Hepatocyte (in vitro differentiated cells): ENCODE measurements at regions not wholly inside any gene's neighbourhood (a gene's known extent, or its start where the extent isn't known, plus 50 kb on each side); places are given as distances from the start of the nearest gene placed in this dataset.
"Not testable (repeated sequence)": the region's sequence is repeated elsewhere in the genome, so short reads cannot be mapped to it uniquely, and the experiment has no call there.

Experiments
- DNase-seq: peaks from one replicate; pipeline ENCODE4 v3.0.0-alpha.2; 2016; ENCODE audit warnings: low spot score
- H2AFZ ChIP-seq: fragments of 200-600 bp; sonication (generic); 2 replicates; pipeline ENCODE4 v1.6.0; 2016; ENCODE audit warnings: antibody characterized with exemption, mild to moderate bottlenecking
- H3K27ac ChIP-seq: fragments of 200-600 bp; sonication (generic); 2 replicates; pipeline ENCODE4 v1.5.1; 2016; ENCODE audit warnings: mild to moderate bottlenecking
- H3K27me3 ChIP-seq: fragments of 200-600 bp; sonication (generic); 2 replicates; pipeline ENCODE4 v1.6.1; 2016
- H3K36me3 ChIP-seq: fragments of 200-600 bp; sonication (generic); replicated peaks from 2 replicates; pipeline ENCODE4 v1.5.1; 2016; ENCODE audit warnings: low read depth; ENCODE audit not compliant: insufficient read depth
- H3K4me1 ChIP-seq: fragments of 200-600 bp; sonication (generic); 2 replicates; pipeline ENCODE4 v1.5.1; 2016; ENCODE audit warnings: mild to moderate bottlenecking, moderate library complexity; ENCODE audit not compliant: insufficient read depth
- H3K4me2 ChIP-seq: fragments of 200-600 bp; sonication (generic); 2 replicates; pipeline ENCODE4 v1.6.0; 2016
- H3K4me3 ChIP-seq: fragments of 200-600 bp; sonication (generic); 2 replicates; pipeline ENCODE4 v1.5.1; 2016; ENCODE audit warnings: mild to moderate bottlenecking
- H3K79me2 ChIP-seq: fragments of 200-600 bp; sonication (generic); 2 replicates; pipeline ENCODE4 v1.6.0; 2017; ENCODE audit warnings: mild to moderate bottlenecking
- H3K9me2 ChIP-seq: fragments of 200-600 bp; sonication (generic); replicated peaks from 2 replicates; pipeline ENCODE4 v1.6.0; 2017; ENCODE audit warnings: mild to moderate bottlenecking; ENCODE audit not compliant: insufficient read depth
- H3K9me3 ChIP-seq: fragments of 200-600 bp; sonication (generic); 2 replicates; pipeline ENCODE4 v1.5.1; 2016; ENCODE audit warnings: low read depth, mild to moderate bottlenecking
- H4K20me1 ChIP-seq: fragments of 200-600 bp; sonication (generic); 2 replicates; pipeline ENCODE4 v1.6.0; 2016; ENCODE audit warnings: mild to moderate bottlenecking; ENCODE audit not compliant: insufficient read depth, poor library complexity, severe bottlenecking
- EZH2 ChIP-seq: fragments of 200-600 bp; sonication (generic); IDR thresholded peaks from 2 replicates; pipeline ENCODE4 v1.6.1; 2016; ENCODE audit warnings: antibody characterized with exemption, mild to moderate bottlenecking, borderline replicate concordance
- EZH2phosphoT487 ChIP-seq: fragments of 200-600 bp; sonication (generic); IDR thresholded peaks from one replicate; pipeline ENCODE4 v1.6.1; 2018; ENCODE audit warnings: antibody characterized with exemption, mild to moderate bottlenecking, low read depth, moderate library complexity; ENCODE audit not compliant: unreplicated experiment, severe bottlenecking
- WGBS: methylation state at CpG from one replicate; pipeline ENCODE4 v1.1.6; 2016; ENCODE audit warnings: low lambda C conversion rate; ENCODE audit errors: missing lambda C conversion rate; 5-methylcytosine and 5-hydroxymethylcytosine counted together
- TF ChIP-seq, protein P1 (sequence below): fragments of 200-600 bp; sonication (generic); IDR thresholded peaks from 2 replicates; pipeline ENCODE4 v1.5.1; 2016; ENCODE audit warnings: antibody characterized with exemption, mild to moderate bottlenecking; ENCODE audit not compliant: poor library complexity

GRCh38 chr6:11934638-11935037 lies 77.5 kb upstream of the HIVEP1 start:
- TF ChIP-seq EZH2 (no peak), EZH2phosphoT487 (no peak)
- TF ChIP-seq, protein P1, sequence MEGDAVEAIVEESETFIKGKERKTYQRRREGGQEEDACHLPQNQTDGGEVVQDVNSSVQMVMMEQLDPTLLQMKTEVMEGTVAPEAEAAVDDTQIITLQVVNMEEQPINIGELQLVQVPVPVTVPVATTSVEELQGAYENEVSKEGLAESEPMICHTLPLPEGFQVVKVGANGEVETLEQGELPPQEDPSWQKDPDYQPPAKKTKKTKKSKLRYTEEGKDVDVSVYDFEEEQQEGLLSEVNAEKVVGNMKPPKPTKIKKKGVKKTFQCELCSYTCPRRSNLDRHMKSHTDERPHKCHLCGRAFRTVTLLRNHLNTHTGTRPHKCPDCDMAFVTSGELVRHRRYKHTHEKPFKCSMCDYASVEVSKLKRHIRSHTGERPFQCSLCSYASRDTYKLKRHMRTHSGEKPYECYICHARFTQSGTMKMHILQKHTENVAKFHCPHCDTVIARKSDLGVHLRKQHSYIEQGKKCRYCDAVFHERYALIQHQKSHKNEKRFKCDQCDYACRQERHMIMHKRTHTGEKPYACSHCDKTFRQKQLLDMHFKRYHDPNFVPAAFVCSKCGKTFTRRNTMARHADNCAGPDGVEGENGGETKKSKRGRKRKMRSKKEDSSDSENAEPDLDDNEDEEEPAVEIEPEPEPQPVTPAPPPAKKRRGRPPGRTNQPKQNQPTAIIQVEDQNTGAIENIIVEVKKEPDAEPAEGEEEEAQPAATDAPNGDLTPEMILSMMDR, result no peak

DNA sequence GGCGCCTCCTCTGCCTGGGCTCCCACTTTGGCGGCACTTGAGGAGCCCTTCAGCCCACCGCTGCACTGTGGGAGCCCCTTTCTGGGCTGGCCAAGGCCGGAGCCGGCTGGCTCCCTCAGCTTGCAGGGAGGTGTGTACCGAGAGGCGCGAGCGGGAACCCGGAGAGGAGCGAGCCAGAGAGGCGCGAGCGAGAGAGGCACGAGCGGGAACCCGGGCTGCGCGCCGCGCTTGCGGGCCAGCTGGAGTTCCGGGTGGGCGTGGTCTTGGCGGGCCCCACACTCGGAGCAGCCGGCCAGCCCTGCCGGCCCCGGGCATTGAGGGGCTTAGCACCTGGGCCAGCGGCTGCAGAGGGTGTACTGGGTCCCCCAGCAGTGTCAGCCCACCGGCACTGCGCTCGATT lies 79.2 kb upstream of the HIVEP1 start:
- H3K27me3 ChIP-seq, H3K9me3 ChIP-seq, DNase-seq, H3K36me3 ChIP-seq, H3K9me2 ChIP-seq, H3K4me1 ChIP-seq, H3K4me2 ChIP-seq, H4K20me1 ChIP-seq, H3K27ac ChIP-seq, H3K4me3 ChIP-seq, H3K79me2 ChIP-seq, H2AFZ ChIP-seq: not testable (repeated sequence)
- WGBS, result 99% methylated on average over 25 of the region's 33 CpGs

More at GRCh38 chr6:11934638-11935037, 77.5 kb upstream of the HIVEP1 start:
- H3K4me3 ChIP-seq, result no peak overlapping the region
- H3K4me1 ChIP-seq, result no peaks in the 10 kb centered on the region
- H3K9me3 ChIP-seq, result no peaks in the 10 kb centered on the region
- no peaks in the 10 kb centered on the region for H4K20me1 ChIP-seq
- 82% methylated on average over 6 of the region's 6 CpGs for WGBS
- H3K27ac ChIP-seq, result peak overlapping the region; percentile 60
- H3K79me2 ChIP-seq, result no peaks in the 10 kb centered on the region
- H3K36me3 ChIP-seq, result no peaks in the 10 kb centered on the region
- no peak for DNase-seq
- no peak overlapping the region for H3K4me2 ChIP-seq
- H3K9me2 ChIP-seq, result no peaks in the 10 kb centered on the region
- H2AFZ ChIP-seq, result peak overlapping the region; percentile 34
- no peaks in the 10 kb centered on the region for H3K27me3 ChIP-seq

DNA sequence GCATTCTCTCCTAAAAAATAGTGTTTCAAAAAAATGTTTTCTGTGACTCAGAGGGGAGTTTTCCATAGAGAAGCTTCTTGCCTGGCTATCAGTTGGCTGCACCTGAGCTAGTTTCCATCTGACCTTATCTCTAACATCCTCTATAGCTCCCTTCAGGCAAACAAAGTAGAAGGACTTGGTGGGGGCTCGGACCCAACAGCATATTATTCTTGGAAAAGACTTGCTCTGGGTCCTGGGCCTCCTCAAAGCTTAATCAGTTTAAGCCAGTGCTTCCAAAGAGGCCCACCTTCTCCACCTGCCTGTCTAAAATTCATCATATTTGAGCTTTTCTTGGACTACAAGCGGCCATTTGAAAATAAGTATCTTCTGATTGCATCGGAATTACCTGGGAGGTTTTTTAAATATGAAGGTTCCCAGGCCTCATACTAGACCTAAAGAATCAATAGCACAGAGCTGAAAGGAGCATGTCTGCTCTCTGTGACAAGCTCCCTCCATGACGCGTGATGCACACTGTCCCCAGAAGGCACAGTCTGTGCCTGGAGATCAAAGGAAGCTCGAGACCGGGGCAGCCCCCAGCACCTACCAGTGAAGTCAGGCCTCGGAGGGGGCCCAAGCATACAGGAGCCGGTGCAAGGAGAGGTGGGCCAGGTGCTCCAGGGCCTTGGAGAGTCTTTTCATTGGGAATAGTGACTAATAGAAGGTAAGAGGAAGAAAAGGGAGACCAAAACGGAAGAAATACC lies 80.6 kb upstream of the HIVEP1 start:
- Histone ChIP-seq H3K9me3 (no peaks in the 10 kb centered on the region), H3K36me3 (no peaks in the 10 kb centered on the region), H3K9me2 (no peaks in the 10 kb centered on the region), H2AFZ (no peak overlapping the region), H3K27ac (no peak overlapping the region), H3K4me3 (no peak overlapping the region), H4K20me1 (no peaks in the 10 kb centered on the region), H3K79me2 (no peaks in the 10 kb centered on the region), H3K4me1 (no peaks in the 10 kb centered on the region), H3K27me3 (no peaks in the 10 kb centered on the region), H3K4me2 (no peak overlapping the region)
- TF ChIP-seq EZH2phosphoT487 (no peak), EZH2 (no peak)
- TF ChIP-seq, protein P1, result no peak
- WGBS, result 93% methylated on average over 10 of the region's 10 CpGs
- no peak for DNase-seq

DNA sequence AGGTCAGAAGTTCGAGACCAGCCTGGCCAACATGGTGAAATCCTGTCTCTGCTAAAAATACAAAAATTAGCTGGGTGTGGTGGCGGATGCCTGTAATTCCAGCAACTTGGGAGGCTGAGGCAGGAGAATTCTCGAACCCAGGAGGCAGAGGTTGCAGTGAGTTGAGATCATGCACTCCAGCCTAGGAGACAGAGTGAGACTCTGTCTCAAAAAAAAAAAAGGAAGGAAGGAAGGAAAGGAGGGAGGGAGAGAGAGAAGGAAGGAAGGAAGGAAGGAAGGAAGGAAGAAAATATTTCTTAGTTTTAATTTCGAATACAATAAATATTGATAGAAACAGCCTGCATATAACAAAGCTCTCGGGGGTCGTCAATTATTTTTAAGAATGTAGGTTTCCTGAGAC lies 81.3 kb upstream of the HIVEP1 start:
- H2AFZ ChIP-seq, H3K9me3 ChIP-seq, DNase-seq, H3K36me3 ChIP-seq, H4K20me1 ChIP-seq, H3K27ac ChIP-seq, H3K4me2 ChIP-seq, H3K4me1 ChIP-seq, H3K27me3 ChIP-seq, H3K4me3 ChIP-seq, H3K79me2 ChIP-seq, H3K9me2 ChIP-seq: not testable (repeated sequence)
- WGBS, result 95% methylated on average over 6 of the region's 6 CpGs
